Peyer's patch (tissue), 4 donors: ENCODE measurements at regions not wholly inside any gene's neighbourhood (a gene's known extent, or its start where the extent isn't known, plus 50 kb on each side); places are given as distances from the start of the nearest gene placed in this dataset.

Source experiments
- DNase-seq, 3 donors: peaks; one replicate each; pipeline ENCODE4 v3.0.0-alpha.2; 2017 to 2019
- H3K27ac ChIP-seq, 4 donors: fragments of 200-600 bp; sonication (generic); one replicate each; pipeline ENCODE4 v1.5.1; 2016 to 2019
- H3K27me3 ChIP-seq, 2 donors: fragments of 200-600 bp; sonication (generic); one replicate each; pipeline ENCODE4 v1.5.1; 2019
- H3K36me3 ChIP-seq, 3 donors: fragments of 200-600 bp; sonication (generic); one replicate each; pipeline ENCODE4 v1.5.1; 2016 to 2019
- H3K4me1 ChIP-seq, 4 donors: fragments of 200-600 bp; sonication (generic); one replicate each; pipeline ENCODE4 v1.5.1; 2016 to 2019
- H3K4me3 ChIP-seq, 4 donors: fragments of 200-600 bp; sonication (generic); 1 replicate in 3 of 4; 2 replicates in 1 of 4; pipeline ENCODE4 v1.5.1; 2016 to 2019; ENCODE audit warnings: mild to moderate bottlenecking in 1 of 4
- H3K9me3 ChIP-seq, 4 donors: fragments of 200-600 bp; sonication (generic); one replicate each; pipeline ENCODE4 v1.5.1; 2016 to 2019; ENCODE audit warnings: mild to moderate bottlenecking in 1 of 4
- CTCF ChIP-seq, 6 experiments: fragments of 450-650 bp in 4 of 6; fragments of 200-600 bp in 2 of 6; sonication (generic) in 1 of 6; IDR thresholded peaks; one replicate each; pipeline ENCODE4 v1.5.1; 2017 to 2019; ENCODE audit warnings: antibody characterized with exemption in 6 of 6, mild to moderate bottlenecking in 3 of 6, moderate library complexity in 1 of 6
- POLR2A ChIP-seq, 2 donors: fragments of 450-650 bp; IDR thresholded peaks; one replicate each; pipeline ENCODE4 v1.5.1; 2017; ENCODE audit warnings: antibody characterized with exemption in 2 of 2, mild to moderate bottlenecking in 2 of 2, moderate library complexity in 2 of 2

GRCh38 chr19:28619816-28620429 lies 593.0 kb downstream of the UQCRFS1 start:
- no peak overlapping the region for H3K4me3 ChIP-seq
- TF ChIP-seq POLR2A (IDR thresholded peaks at IDR 0.05): no peak
- no peak for TF ChIP-seq CTCF (IDR thresholded peaks at IDR 0.05)
- DNase-seq: no peak
- no peaks in the 10 kb centered on the region for H3K4me1 ChIP-seq
- no peak overlapping the region for H3K27ac ChIP-seq
- no peaks in the 10 kb centered on the region for H3K9me3 ChIP-seq
- no peaks in the 10 kb centered on the region for H3K36me3 ChIP-seq
- H3K27me3 ChIP-seq: no peaks in the 10 kb centered on the region

- Histone ChIP-seq H3K4me1 (no peaks in the 10 kb centered on the region), H3K36me3 (no peaks in the 10 kb centered on the region), H3K4me3 (no peak overlapping the region), H3K27me3 (no peaks in the 10 kb centered on the region), H3K9me3 (peaks cover 0 to 4% (median 0%) of the 10 kb centered on the region in 4 donors), H3K27ac (no peak overlapping the region)
- TF ChIP-seq POLR2A (IDR thresholded peaks at IDR 0.05): no peak
- TF ChIP-seq CTCF (IDR thresholded peaks at IDR 0.05): no peak
- DNase-seq: no peak
Observed at GRCh38 chr19:28618504-28618903, 594.4 kb downstream of the UQCRFS1 start.

GRCh38 chr19:28615966-28616365 lies 597.0 kb downstream of the UQCRFS1 start:
- H3K9me3 ChIP-seq: peaks cover 0 to 4% (median 0%) of the 10 kb centered on the region in 4 donors

GRCh38 chr19:28615546-28615916 lies 597.4 kb downstream of the UQCRFS1 start:
- Histone ChIP-seq H3K36me3 (no peaks in the 10 kb centered on the region), H3K27ac (no peak overlapping the region), H3K27me3 (no peaks in the 10 kb centered on the region), H3K4me3 (no peak overlapping the region), H3K4me1 (no peaks in the 10 kb centered on the region), H3K9me3 (peaks cover 0 to 4% (median 0%) of the 10 kb centered on the region in 4 donors)
- no peak for DNase-seq
- TF ChIP-seq POLR2A (IDR thresholded peaks at IDR 0.05): no peak
- TF ChIP-seq CTCF (IDR thresholded peaks at IDR 0.05): no peak

More at GRCh38 chr19:28615966-28616365, 597.0 kb downstream of the UQCRFS1 start:
- H3K4me3 ChIP-seq: no peak overlapping the region
- H3K27ac ChIP-seq: no peak overlapping the region
- DNase-seq: no peak
- no peaks in the 10 kb centered on the region for H3K4me1 ChIP-seq
- H3K36me3 ChIP-seq: no peaks in the 10 kb centered on the region
- no peaks in the 10 kb centered on the region for H3K27me3 ChIP-seq
- TF ChIP-seq POLR2A (IDR thresholded peaks at IDR 0.05) (no peak), CTCF (IDR thresholded peaks at IDR 0.05) (no peak)

- no peak overlapping the region for H3K4me3 ChIP-seq
- H3K27ac ChIP-seq: no peak overlapping the region
- DNase-seq: no peak
- H3K4me1 ChIP-seq: no peaks in the 10 kb centered on the region
- TF ChIP-seq CTCF (IDR thresholded peaks at IDR 0.05) (no peak), POLR2A (IDR thresholded peaks at IDR 0.05) (no peak)
- H3K9me3 ChIP-seq: peaks cover 0 to 4% (median 0%) of the 10 kb centered on the region in 4 donors
- H3K36me3 ChIP-seq: no peaks in the 10 kb centered on the region
- H3K27me3 ChIP-seq: no peaks in the 10 kb centered on the region
Observed at GRCh38 chr19:28614634-28615545, 598.1 kb downstream of the UQCRFS1 start.
